GM18498 (cell line): ENCODE measurements at regions not wholly inside any gene's neighbourhood (a gene's known extent, or its start where the extent isn't known, plus 50 kb on each side); places are given as distances from the start of the nearest gene placed in this dataset.
"Not testable (repeated sequence)": the region's sequence is repeated elsewhere in the genome, so short reads cannot be mapped to it uniquely, and the experiment has no call there.

Experiments used
- ATAC-seq: cut with Tn5 transposase; IDR thresholded peaks from one replicate; pipeline ENCODE4 v1.9.1; 2021; ENCODE audit warnings: mild to moderate bottlenecking, moderate library complexity; ENCODE audit not compliant: unreplicated experiment

DNA sequence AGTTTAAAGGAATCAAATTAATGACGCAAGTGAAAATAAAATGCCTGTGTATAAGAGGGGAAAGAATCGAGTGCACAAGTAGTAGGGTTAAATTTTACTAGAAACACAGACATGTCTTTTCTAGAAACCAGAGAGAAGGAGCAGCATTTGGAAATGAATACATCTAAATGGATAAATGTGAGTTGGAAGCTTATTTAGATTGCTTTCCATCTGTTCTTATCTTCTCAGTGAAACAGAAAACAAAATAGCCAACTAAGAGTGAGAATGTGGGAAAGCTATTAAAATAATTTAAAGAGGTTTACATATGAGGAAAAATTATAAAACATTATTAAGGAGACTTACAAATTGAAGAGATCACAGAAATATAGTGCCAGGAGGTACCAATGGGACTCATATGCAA, 1818.9 kb upstream of the FLRT2 start:
- no peak for ATAC-seq

DNA sequence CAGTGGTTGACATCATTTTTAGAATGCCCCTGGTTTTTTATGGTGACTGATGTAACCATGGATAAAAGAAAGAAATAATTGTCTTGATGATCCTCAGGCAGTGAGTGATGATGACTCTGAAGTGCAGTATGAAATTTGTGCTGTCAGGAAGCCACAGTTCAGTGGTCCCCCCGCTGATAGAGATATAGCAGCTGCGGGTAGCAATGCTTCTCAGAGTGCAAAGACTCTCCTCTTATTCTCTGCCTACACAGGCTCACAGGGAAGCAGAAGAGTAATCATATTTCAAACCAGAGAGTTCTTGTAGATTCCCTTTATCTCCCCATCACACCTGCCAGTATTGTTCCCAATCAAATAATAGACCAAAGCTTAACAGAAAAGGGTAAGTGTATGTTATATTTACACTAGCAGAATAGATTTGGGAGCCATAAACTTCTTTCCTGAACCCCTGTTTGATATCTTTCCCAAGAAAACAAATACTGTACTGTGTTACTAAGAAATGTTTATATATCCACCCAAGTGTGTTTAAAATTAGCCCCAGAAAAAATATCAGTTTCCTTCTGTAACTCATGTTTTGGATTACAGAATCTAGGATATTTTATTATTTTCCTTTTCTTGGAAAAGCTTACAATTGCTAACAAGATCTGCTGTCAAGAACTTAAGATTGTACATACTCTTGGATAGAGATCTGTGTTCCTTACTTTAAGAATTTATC, 1817.4 kb upstream of the FLRT2 start:
- ATAC-seq: no peak

DNA sequence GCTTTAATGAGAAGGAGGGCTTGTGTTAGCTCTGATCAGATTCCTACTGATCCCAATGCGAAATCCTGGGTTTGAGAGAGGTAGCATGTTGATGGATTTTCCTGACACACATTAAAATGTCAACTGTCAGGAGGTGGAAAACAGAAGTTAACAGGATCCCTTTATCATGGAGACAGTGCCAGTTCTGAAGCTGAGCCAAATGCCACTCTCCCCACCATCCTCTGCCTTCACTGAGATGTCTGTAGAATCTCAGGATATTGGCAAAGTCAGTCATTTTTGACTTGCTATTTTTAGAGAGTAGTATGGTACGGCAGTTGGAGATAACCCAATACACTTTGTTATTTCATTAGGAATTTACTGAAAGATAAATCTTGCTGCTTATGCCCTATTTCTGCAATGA, 1816.2 kb upstream of the FLRT2 start:
- ATAC-seq: no peak

DNA sequence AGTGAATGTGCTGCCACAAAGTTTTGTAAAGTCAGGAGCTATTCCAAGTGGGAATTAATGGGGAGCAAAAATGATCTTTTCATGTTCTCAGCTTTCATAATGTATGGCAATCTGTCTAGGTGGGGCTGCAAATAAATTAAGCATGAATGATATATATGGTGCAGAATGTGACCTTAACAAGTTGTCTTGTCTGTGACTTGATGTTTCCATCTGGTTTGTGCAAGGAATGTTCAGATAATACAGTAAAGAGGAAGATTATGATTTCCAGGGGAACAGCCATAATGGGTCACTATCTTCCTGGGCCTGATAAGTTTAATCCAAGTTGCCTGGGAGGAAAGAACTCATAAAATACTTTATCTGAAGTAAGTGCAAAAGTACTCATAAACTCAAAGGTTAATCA, 1815.8 kb upstream of the FLRT2 start:
- ATAC-seq: no peak

DNA sequence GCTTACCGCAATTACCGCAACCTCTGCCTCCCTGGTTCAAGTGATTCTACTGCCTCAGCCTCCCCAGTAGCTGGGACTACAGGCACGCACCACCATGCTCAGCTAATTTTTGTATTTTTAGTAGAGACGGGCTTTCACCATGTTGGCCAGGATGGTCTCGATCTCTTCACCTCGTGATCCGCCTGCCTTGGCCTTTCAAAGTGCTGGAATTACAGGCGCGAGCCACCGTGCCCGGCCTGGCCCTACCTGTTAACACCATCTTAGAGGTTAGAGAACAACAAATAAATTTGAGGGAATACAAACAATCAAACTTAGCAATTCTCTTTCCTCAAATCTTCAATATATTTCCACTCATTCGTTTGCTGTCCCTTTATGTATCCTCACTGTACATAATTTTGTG, 1810.5 kb upstream of the FLRT2 start:
- ATAC-seq: not testable (repeated sequence)

DNA sequence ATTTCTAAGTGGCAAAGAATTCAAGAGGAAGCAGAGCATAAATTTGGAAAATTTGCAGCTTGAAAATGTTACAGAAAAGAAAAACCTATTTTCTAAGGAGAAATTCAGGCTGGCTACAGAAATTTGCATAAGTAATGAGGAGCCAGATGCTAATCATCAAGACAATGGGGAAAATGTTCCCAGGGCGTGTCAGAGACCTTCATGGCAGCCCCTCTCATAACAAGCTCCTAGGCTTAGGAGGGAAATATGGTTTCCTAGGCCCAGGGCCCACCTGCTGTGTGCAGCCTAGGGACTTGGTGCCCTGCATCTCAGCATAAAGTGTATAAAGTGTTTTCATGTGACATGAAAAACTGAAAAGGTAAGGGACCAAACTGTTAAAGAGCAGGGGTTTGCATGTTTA, 1796.3 kb upstream of the FLRT2 start:
- no peak for ATAC-seq

GRCh38 chr14:83734431-83734830, 1795.5 kb upstream of the FLRT2 start:
- ATAC-seq: no peak

DNA sequence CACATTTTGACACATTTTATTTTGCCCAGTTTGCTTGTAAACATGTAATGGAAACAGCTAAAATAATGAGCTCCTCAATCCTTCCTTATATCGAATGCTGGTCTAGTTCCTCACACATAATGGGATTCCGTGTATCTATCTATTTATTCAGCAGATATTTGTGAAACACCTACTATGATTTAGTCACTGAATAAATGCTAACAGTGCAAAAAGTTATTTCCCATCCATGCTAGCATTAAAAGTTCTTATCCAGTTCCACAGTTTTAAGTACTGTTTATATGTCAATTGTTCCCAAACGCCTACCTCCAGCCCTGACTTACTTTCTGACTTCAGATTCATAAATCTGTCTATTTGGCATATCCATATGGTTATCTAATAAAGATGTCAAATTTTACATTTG, 1788.7 kb upstream of the FLRT2 start:
- no peak for ATAC-seq

- ATAC-seq: no peak
These were observed 1785.7 kb upstream of the FLRT2 start for GRCh38 chr14:83744224-83744623.

DNA sequence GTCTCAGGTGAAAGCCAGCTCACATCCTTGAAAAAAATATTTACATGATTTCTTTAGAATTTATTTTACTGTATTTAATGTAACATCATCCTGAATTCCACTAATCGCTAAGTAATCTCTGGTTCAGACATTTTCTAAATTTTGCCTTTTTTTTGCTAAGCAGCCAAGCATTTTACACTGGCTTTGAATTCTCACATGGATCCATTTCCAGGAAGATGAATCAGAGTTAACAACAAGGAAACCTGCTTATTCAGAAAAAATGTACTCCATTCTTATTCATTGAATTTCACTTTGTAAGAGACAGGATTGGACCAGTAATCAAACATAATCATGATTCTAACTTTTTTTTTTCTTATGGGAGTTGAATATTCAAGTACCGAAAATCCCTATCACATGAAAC, 1785.1 kb upstream of the FLRT2 start:
- ATAC-seq: no peak

DNA sequence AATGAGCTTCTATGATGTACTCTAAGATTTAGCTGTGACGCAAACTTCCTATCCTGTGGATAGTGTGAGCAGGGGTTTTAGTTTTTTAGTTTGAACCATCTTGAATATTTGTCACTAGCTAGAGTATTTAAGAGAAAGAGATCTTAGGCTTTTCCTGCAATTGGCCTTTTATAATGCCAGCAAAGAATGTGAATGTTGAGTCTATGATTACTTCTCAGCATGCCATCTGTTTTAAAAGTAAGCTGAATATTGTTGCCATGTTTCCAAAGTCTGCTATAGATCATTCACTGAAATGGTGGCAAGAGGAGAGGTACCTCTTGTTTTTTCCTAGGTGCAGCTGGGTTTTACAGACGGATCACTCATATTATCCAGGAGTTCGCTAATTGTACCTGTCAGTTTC, 1783.6 kb upstream of the FLRT2 start:
- no peak for ATAC-seq

DNA sequence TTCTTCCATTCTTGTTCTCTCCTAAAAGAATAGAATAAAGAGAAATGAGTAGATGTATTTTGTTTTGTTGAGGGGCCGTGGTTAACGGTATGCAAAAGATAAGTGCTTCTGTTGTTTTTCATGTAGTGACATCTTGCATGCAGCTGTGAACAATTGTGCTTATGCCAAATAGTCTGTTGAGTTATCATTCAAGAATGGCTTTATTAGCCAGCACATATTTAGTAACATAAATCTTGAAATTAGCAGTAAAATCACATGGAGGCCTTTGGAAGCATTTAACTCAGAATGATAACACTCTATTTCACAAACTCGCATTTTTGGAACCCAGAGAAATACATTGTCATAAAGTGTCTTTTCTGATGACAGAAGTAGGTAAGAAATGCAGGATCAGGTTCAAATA, 1772.0 kb upstream of the FLRT2 start:
- no peak for ATAC-seq

DNA sequence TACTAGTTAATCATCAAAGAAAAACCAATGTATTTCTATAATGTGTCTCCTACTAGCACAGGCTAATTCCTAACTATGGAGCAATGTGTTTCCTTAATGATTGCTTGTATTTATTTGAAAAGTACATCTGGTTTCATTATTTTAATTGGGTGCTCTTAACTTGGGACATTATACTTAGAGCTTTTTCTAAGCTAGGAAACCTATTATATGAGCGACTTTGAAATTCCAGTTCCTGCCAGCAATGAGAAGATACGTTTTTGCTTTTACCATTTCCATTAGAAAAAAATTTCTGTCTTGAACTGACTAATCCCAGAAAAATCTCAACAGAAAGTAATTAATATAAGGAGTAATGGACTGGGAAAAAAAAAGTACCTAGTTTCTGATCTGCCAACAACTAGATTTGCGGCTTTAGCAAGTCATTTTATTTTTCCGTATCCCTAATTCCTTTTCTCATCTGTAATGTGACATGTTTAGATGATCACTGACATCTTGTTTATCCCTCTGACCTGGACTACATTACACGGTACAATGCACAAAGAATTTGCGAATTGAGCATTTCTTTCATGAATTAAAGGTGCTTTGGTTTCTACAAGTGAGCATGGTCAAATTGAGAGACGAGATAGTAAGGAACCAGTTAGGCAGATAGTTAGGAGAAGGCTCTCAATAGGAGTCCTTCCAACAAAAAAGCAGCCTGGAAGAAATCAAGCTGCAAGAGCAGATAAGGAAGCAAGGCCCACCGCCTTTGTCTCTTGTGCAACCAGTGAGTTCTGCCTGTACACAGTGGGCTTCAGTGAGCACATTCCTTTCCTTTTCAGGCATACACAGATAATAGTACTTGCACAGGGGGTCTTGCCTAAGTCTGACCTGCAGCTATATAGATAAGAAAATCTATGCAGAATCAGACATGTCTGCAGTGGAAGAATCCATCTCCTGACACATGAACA, 1765.0 kb upstream of the FLRT2 start:
- no peak for ATAC-seq

- ATAC-seq: no peak
These were observed 1752.4 kb upstream of the FLRT2 start for GRCh38 chr14:83777516-83777915.

GRCh38 chr14:83779266-83779665, 1750.7 kb upstream of the FLRT2 start:
- ATAC-seq: no peak

DNA sequence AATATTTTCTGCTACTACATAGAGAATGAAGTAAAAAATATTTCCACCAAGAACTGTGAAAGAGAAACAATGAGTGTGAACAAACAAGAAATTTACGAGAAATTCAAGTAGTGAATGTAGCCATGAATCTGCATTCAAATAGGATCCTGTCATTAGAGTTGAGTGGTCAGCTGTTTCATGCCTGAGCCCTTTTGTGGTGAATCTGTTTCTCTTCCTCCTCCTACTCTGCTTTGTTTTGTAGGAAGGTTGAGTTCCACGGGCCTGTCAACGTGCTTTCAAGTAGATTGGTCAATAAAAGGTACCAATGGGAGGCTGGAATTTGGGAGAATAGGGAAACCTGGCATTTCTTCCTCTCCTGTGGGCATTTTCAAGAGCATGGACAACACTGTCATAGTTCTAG, 1749.6 kb upstream of the FLRT2 start:
- no peak for ATAC-seq

GRCh38 chr14:83798421-83798820, 1731.5 kb upstream of the FLRT2 start:
- ATAC-seq: no peak

DNA sequence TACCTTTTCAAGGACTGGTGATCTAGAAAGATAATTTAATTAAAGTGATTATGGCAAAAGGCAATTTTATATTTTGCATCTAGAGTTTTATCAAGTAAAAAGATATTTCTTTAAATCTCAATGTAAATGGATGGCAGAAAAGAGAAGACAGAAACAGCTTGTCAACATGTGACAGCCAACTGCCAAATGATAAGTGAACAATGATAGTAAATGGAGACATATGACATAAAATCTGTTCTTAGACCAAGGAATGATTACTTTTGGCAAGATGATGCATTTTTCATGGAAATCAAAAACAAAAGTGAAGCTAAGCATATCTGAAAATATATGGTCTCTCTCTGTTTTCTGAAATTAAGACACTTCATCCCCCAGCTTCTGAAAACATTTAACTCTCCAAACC, 1730.7 kb upstream of the FLRT2 start:
- no peak for ATAC-seq

GRCh38 chr14:83814896-83815295, 1715.0 kb upstream of the FLRT2 start:
- ATAC-seq: no peak

GRCh38 chr14:83816761-83817160, 1713.2 kb upstream of the FLRT2 start:
- ATAC-seq: no peak

DNA sequence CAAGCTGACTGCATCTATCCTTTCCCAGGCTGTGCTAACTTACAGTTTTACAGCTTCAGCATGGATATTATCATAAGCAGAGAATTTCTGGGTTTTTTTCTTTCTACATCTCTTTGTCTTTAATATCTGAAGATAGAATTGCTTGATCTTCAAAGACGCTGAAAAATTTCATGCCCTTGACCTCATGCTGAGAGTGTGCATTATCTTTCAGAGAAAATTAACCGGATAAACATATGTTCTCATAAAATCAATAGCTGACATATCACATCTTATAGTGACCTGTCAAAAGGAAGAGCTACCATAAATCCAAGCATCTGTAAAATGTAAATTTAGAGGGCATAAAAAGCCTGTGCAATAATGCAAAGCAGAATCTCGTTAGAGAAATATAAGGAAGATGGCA, 1704.1 kb upstream of the FLRT2 start:
- ATAC-seq: no peak

DNA sequence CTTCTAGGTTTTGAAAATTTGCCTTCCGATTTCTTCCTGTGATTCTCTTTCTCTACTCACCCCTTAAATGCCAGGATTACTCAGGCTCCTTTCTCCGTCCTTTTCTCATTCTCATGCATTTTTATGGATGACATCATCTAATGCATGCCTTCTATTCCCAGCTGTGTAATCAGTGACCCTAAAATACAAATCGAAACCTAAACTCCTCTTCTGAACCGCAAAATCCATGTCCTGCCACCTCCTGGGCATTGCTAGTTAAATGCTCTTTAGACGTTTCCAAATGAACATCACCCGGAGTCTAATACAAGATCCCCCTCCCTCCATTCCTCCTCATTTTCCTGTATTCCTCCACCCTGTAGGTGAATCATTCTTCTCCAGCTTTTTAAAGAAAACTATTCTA, 1703.1 kb upstream of the FLRT2 start:
- ATAC-seq: no peak
